ENCODE measurements at regions not wholly inside any gene's neighbourhood (a gene's known extent, or its start where the extent isn't known, plus 50 kb on each side); places are given as distances from the start of the nearest gene placed in this dataset.

GRCh38 chr9:75504721-75505120, 385.8 kb upstream of the PCSK5 start:
- TF ChIP-seq, protein P1, sequence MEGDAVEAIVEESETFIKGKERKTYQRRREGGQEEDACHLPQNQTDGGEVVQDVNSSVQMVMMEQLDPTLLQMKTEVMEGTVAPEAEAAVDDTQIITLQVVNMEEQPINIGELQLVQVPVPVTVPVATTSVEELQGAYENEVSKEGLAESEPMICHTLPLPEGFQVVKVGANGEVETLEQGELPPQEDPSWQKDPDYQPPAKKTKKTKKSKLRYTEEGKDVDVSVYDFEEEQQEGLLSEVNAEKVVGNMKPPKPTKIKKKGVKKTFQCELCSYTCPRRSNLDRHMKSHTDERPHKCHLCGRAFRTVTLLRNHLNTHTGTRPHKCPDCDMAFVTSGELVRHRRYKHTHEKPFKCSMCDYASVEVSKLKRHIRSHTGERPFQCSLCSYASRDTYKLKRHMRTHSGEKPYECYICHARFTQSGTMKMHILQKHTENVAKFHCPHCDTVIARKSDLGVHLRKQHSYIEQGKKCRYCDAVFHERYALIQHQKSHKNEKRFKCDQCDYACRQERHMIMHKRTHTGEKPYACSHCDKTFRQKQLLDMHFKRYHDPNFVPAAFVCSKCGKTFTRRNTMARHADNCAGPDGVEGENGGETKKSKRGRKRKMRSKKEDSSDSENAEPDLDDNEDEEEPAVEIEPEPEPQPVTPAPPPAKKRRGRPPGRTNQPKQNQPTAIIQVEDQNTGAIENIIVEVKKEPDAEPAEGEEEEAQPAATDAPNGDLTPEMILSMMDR (IDR thresholded peaks at IDR 0.05; ENCODE audit: low read depth, low read length, missing input control), result no peak
- TF ChIP-seq, protein P2, sequence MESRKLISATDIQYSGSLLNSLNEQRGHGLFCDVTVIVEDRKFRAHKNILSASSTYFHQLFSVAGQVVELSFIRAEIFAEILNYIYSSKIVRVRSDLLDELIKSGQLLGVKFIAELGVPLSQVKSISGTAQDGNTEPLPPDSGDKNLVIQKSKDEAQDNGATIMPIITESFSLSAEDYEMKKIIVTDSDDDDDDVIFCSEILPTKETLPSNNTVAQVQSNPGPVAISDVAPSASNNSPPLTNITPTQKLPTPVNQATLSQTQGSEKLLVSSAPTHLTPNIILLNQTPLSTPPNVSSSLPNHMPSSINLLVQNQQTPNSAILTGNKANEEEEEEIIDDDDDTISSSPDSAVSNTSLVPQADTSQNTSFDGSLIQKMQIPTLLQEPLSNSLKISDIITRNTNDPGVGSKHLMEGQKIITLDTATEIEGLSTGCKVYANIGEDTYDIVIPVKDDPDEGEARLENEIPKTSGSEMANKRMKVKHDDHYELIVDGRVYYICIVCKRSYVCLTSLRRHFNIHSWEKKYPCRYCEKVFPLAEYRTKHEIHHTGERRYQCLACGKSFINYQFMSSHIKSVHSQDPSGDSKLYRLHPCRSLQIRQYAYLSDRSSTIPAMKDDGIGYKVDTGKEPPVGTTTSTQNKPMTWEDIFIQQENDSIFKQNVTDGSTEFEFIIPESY (IDR thresholded peaks at IDR 0.05), result no peak
- TF ChIP-seq REST (IDR thresholded peaks at IDR 0.05), result no peak
- TF ChIP-seq FOXA2 (IDR thresholded peaks at IDR 0.05), result no peak
- TF ChIP-seq TAF1 (conservative IDR thresholded peaks at IDR 0.05), result no peak
- TF ChIP-seq MAX (IDR thresholded peaks at IDR 0.05), result no peak

All from liver (tissue), 3 donors.